ENCODE measurements at regions not wholly inside any gene's neighbourhood (a gene's known extent, or its start where the extent isn't known, plus 50 kb on each side); places are given as distances from the start of the nearest gene placed in this dataset.

DNA sequence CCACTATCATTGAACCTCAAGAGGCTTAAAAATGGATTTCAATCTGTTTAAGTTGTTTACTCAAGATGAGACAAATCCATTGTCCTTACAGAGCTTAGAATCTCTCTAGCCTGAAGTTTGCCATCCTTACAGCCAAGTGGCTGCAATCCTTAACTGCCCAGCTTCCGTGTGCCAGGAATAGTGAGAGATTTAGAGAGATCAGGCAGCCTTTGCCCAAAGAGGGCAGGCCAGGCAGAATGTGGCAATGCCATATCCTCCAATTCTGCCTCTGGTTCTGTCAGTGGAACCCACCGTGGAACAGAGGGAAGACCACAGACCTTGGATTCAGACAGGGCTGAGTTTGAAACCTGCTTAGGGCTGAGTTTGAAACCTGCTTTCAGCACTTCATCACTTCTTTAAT is 374.3 kb downstream of the VPS13C start:
- no peaks in the 10 kb centered on the region for H3K4me1 Mint-ChIP-seq (ENCODE audit: low read depth)
- no peak for ATAC-seq
- intact Hi-C loops (cut with micrococcal nuclease), result no loop called here
- no peaks in the 10 kb centered on the region for H3K36me3 Mint-ChIP-seq (ENCODE audit: low read depth)
- no peaks in the 10 kb centered on the region for H3K9me3 Mint-ChIP-seq
- no peak for DNase-seq
- POLR2A ChIA-PET, result no interaction called here
- no peak overlapping the region for H3K27ac Mint-ChIP-seq
- TF ChIP-seq, protein P1, sequence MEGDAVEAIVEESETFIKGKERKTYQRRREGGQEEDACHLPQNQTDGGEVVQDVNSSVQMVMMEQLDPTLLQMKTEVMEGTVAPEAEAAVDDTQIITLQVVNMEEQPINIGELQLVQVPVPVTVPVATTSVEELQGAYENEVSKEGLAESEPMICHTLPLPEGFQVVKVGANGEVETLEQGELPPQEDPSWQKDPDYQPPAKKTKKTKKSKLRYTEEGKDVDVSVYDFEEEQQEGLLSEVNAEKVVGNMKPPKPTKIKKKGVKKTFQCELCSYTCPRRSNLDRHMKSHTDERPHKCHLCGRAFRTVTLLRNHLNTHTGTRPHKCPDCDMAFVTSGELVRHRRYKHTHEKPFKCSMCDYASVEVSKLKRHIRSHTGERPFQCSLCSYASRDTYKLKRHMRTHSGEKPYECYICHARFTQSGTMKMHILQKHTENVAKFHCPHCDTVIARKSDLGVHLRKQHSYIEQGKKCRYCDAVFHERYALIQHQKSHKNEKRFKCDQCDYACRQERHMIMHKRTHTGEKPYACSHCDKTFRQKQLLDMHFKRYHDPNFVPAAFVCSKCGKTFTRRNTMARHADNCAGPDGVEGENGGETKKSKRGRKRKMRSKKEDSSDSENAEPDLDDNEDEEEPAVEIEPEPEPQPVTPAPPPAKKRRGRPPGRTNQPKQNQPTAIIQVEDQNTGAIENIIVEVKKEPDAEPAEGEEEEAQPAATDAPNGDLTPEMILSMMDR (IDR thresholded peaks at IDR 0.05), result no peak
- H3K4me3 Mint-ChIP-seq, result no peak overlapping the region
- CTCF ChIA-PET, result interaction anchor here (0.6 kb wide), 1 partner anchor 148 kb away, joined by 3 read pairs; no protein-coding TSS in a partner anchor
- peaks cover 8% of the 10 kb centered on the region for H3K27me3 Mint-ChIP-seq

DNA sequence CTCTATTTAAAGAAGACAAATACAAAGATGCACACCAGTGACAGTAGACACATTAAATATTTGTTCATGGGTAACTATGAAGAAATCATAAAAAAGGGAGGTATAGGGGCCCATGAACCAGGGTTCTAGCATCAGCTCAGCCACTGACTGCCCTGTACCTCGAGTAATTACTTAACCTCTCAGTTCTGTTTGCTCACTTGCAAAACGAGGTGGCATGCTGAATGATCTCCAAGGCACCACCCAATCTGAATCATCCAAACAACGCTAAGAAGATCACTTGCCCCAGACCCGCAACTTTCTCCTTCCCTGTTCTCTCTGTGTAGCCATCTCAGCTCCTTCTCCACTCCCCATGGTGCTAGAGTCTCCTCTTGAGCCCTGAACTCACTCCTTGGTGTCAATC is 374.7 kb downstream of the VPS13C start:
- H3K4me1 Mint-ChIP-seq (ENCODE audit: low read depth), result no peaks in the 10 kb centered on the region
- TF ChIP-seq, protein P1 (IDR thresholded peaks at IDR 0.05), result no peak
- ATAC-seq (no peak), DNase-seq (no peak)
- ChIA-PET CTCF (interaction anchor here (0.6 kb wide), 1 partner anchor 148 kb away, joined by 3 read pairs; no protein-coding TSS in a partner anchor), POLR2A (no interaction called here)
- intact Hi-C loops (cut with micrococcal nuclease), result no loop called here
- H3K4me3 Mint-ChIP-seq, result no peak overlapping the region
- H3K9me3 Mint-ChIP-seq, result no peaks in the 10 kb centered on the region
- H3K36me3 Mint-ChIP-seq (ENCODE audit: low read depth), result no peaks in the 10 kb centered on the region
- peaks cover 9% of the 10 kb centered on the region for H3K27me3 Mint-ChIP-seq
- H3K27ac Mint-ChIP-seq, result no peak overlapping the region

DNA sequence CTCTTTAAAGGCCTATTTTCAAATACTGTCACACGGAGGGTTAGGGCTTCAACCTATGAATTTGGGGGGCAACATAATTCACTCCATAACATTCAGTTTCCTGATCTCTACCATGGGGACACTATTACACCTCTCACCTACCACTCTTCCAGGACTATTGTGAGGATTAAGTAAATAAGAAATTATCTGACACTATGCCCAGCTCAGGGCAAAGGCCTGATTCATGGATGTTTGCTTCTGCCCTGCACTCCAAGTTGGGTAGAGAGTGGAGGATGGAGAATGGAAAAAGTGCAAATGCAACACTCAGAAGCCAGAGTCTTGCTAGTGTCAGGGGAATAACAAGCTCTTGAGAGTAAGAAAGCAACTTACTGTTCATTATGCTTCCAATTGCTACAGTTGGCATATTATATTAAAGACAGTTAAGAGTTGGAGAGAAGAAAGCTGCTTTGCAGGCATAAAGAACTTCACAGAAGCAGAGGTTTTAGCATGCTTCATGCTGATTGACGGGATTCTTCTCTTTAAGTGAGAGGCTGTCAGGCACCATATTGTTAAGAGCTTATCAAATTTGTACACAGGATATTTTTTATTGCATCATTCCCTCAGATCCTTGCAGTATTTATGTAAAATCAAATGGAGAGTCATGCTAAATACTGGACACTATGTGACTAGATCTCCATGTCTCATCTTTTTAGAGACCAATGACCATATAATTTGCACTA is 375.3 kb downstream of the VPS13C start:
- no peaks in the 10 kb centered on the region for H3K4me1 Mint-ChIP-seq (ENCODE audit: low read depth)
- no peaks in the 10 kb centered on the region for H3K36me3 Mint-ChIP-seq (ENCODE audit: low read depth)
- H3K4me3 Mint-ChIP-seq, result no peak overlapping the region
- intact Hi-C loops (cut with micrococcal nuclease), result no loop called here
- H3K27me3 Mint-ChIP-seq, result peaks cover 9% of the 10 kb centered on the region
- TF ChIP-seq, protein P1 (IDR thresholded peaks at IDR 0.05), result no peak
- no peaks in the 10 kb centered on the region for H3K9me3 Mint-ChIP-seq
- CTCF ChIA-PET, result no interaction called here
- ATAC-seq (no peak), DNase-seq (no peak)
- H3K27ac Mint-ChIP-seq, result no peak overlapping the region
- POLR2A ChIA-PET, result no interaction called here

DNA sequence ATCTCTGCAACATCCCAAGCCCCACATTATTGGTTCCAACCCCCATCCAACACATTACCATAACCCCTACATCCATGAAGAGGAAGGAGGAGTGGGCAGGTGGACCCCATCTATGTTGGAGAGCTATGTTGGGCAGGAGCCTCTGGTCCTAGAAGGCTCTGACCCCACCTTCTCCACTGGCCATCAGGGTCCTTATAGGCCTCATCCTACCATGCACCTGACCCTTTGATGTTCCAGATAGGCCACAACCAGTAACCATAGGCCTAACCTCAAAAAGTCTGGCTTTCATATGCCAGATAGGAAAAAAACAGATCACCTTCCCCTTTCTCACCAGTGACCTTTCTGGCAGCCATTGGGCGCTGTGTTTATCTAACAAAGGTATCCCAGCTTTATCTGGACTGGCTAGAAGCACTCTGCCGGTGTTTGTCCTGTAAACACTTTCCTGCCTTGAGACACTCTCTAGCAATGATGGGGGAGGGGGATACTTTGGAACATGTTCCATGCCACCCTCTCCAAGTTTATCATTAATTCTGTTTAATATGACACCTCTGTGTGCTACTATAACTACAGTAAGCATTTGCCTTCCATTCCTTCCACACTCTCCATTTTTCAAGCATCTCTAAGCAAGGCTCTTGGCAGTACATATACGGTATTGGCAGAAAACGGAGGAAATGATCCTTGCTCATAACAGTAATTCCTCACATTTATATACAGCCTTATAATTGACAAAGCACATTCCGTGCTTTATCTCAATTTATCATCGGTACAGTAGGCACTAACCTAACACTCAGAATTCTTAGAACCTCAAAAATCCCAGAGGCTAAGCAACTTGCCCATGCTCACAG is 377.1 kb downstream of the VPS13C start:
- Mint-ChIP-seq H3K27ac (no peak overlapping the region), H3K4me3 (no peak overlapping the region), H3K27me3 (peaks cover 12% of the 10 kb centered on the region), H3K36me3 (ENCODE audit: low read depth) (no peaks in the 10 kb centered on the region), H3K9me3 (no peaks in the 10 kb centered on the region), H3K4me1 (ENCODE audit: low read depth) (no peaks in the 10 kb centered on the region)
- CTCF ChIA-PET, result no interaction called here
- no peak for DNase-seq
- TF ChIP-seq, protein P1 (IDR thresholded peaks at IDR 0.05), result no peak
- intact Hi-C loops (cut with micrococcal nuclease), result no loop called here
- ATAC-seq, result no peak
- POLR2A ChIA-PET, result no interaction called here

DNA sequence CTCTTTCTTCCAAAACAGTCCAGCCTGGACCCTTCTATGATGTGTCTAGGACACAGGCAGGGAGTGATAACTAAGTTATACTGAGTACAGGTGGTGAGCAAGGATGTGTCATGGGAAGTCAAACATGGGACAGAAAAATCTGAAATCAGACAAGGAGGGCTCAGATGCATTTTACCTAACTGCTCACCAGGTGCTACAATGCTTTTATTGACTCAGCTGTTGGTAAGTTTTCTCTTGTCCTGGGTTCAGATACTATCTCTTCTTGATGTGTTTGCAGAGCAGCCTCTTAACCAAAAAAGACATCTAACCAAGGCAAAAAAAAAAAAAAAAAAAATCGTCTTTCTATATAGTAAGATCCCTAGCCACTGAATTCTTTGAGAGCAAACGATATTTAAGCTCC is 378.6 kb downstream of the VPS13C start:
- Mint-ChIP-seq H3K9me3 (peaks cover 4% of the 10 kb centered on the region), H3K27ac (no peak overlapping the region), H3K27me3 (peaks cover 17% of the 10 kb centered on the region), H3K36me3 (ENCODE audit: low read depth) (no peaks in the 10 kb centered on the region), H3K4me3 (no peak overlapping the region), H3K4me1 (ENCODE audit: low read depth) (no peaks in the 10 kb centered on the region)
- no peak for DNase-seq
- CTCF ChIA-PET, result interaction anchor here (0.7 kb wide), 1 partner anchor 510 kb away, joined by 3 read pairs; no protein-coding TSS in a partner anchor
- intact Hi-C loops (cut with micrococcal nuclease), result no loop called here
- TF ChIP-seq, protein P1 (IDR thresholded peaks at IDR 0.05), result no peak
- ATAC-seq, result no peak
- POLR2A ChIA-PET, result no interaction called here

All from activated CD8-positive, alpha-beta T cell treated with anti-CD3 and anti-CD28 coated beads for 36 hours (primary cell).